Astrocyte (in vitro differentiated cells and primary cell): ENCODE measurements at regions not wholly inside any gene's neighbourhood (a gene's known extent, or its start where the extent isn't known, plus 50 kb on each side); places are given as distances from the start of the nearest gene placed in this dataset.

Experiments used
- DNase-seq: peaks from one replicate; pipeline ENCODE4 v3.0.0-alpha.2; 2010; ENCODE audit warnings: low read depth
- FAIRE-seq: peaks from 2 replicates; lab custom pipeline; 2011; peaks lifted over from hg19 to GRCh38; lab: Jason Lieb, UNC
- H2AFZ ChIP-seq: 2 replicates; pipeline ENCODE4 v1.6.0; 2012; ENCODE audit warnings: low read depth, low read length, inconsistent platforms
- H3K27ac ChIP-seq: 2 replicates; pipeline ENCODE4 v1.5.1; 2011; ENCODE audit warnings: low read depth, low read length, inconsistent platforms
- H3K27me3 ChIP-seq: 2 replicates; pipeline ENCODE4 v1.6.0; 2011; ENCODE audit warnings: low read length, inconsistent platforms; ENCODE audit not compliant: insufficient read depth
- H3K36me3 ChIP-seq: 2 replicates; pipeline ENCODE4 v1.5.1; 2011; ENCODE audit warnings: low read length, inconsistent platforms; ENCODE audit not compliant: insufficient read depth
- H3K4me1 ChIP-seq: 2 replicates; pipeline ENCODE4 v1.5.1; 2011; ENCODE audit warnings: low read length, inconsistent platforms; ENCODE audit not compliant: insufficient read depth
- H3K4me2 ChIP-seq: 2 replicates; pipeline ENCODE4 v1.6.0; 2012; ENCODE audit warnings: low read length, inconsistent platforms
- H3K4me3 ChIP-seq: 2 replicates; pipeline ENCODE4 v1.5.1; 2011; ENCODE audit warnings: low read depth, mild to moderate bottlenecking, low read length, inconsistent platforms; ENCODE audit not compliant: insufficient read depth
- H3K79me2 ChIP-seq: 2 replicates; pipeline ENCODE4 v1.6.0; 2012; ENCODE audit warnings: mild to moderate bottlenecking, low read length, inconsistent platforms; ENCODE audit not compliant: insufficient read depth
- H3K9ac ChIP-seq: 2 replicates; pipeline ENCODE4 v1.6.0; 2012; ENCODE audit warnings: mild to moderate bottlenecking, low read length, inconsistent platforms
- H3K9me3 ChIP-seq: 2 replicates; pipeline ENCODE4 v1.5.1; 2012; ENCODE audit warnings: low read depth, mild to moderate bottlenecking, low read length, inconsistent platforms; ENCODE audit not compliant: insufficient read depth
- H4K20me1 ChIP-seq: 2 replicates; pipeline ENCODE4 v1.6.0; 2012; ENCODE audit warnings: low read length, inconsistent platforms; ENCODE audit not compliant: insufficient read depth
- H3K27ac Mint-ChIP-seq: one replicate; pipeline ENCODE4 v1.8.0; 2021; ENCODE audit warnings: mild to moderate bottlenecking, mixed read lengths; ENCODE audit not compliant: unreplicated experiment
- H3K27me3 Mint-ChIP-seq: one replicate; pipeline ENCODE4 v1.8.0; 2021; ENCODE audit warnings: low read depth, mixed read lengths; ENCODE audit not compliant: unreplicated experiment
- H3K36me3 Mint-ChIP-seq: one replicate; pipeline ENCODE4 v1.8.0; 2021; ENCODE audit warnings: low read depth, mixed read lengths; ENCODE audit not compliant: unreplicated experiment
- H3K4me1 Mint-ChIP-seq: one replicate; pipeline ENCODE4 v1.8.0; 2021; ENCODE audit warnings: low read depth, mixed read lengths; ENCODE audit not compliant: unreplicated experiment
- H3K4me3 Mint-ChIP-seq: one replicate; pipeline ENCODE4 v1.8.0; 2021; ENCODE audit warnings: mild to moderate bottlenecking, moderate library complexity, mixed read lengths; ENCODE audit not compliant: unreplicated experiment
- H3K9me3 Mint-ChIP-seq: one replicate; pipeline ENCODE4 v1.8.0; 2021; ENCODE audit warnings: mild to moderate bottlenecking, mixed read lengths; ENCODE audit not compliant: unreplicated experiment
- EZH2 ChIP-seq: IDR thresholded peaks from 2 replicates; pipeline ENCODE4 v1.6.1; 2012; ENCODE audit warnings: mild to moderate bottlenecking, low read length, inconsistent platforms; ENCODE audit not compliant: insufficient read depth
- TF ChIP-seq, protein P1 (sequence below): IDR thresholded peaks from 2 replicates; pipeline ENCODE4 v1.5.1; 2011; ENCODE audit warnings: low read depth, mild to moderate bottlenecking, inconsistent platforms, low read length, moderate library complexity; ENCODE audit not compliant: insufficient read depth

DNA sequence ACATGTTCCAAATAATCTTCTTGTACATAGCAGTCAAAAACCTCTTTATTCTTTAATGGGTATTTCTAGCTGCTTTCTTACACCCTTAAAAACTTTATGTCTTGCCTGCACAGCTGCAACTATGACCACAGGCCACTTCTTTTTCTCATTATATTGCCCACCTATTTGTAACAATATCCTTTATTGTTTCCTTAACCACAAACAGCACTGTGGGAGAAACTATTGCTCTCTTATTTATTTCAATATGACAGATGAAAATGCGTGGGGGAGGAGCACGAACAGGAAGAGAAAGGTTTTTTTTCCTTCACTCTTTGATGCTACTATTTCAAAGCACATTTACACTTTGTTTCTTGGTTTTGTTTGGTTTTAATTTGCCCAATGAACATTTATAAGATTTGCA, 253.5 kb downstream of the GJA1 start:
- peaks cover 24% of the 10 kb centered on the region for H3K4me1 Mint-ChIP-seq
- TF ChIP-seq EZH2, result no peak
- TF ChIP-seq, protein P1, sequence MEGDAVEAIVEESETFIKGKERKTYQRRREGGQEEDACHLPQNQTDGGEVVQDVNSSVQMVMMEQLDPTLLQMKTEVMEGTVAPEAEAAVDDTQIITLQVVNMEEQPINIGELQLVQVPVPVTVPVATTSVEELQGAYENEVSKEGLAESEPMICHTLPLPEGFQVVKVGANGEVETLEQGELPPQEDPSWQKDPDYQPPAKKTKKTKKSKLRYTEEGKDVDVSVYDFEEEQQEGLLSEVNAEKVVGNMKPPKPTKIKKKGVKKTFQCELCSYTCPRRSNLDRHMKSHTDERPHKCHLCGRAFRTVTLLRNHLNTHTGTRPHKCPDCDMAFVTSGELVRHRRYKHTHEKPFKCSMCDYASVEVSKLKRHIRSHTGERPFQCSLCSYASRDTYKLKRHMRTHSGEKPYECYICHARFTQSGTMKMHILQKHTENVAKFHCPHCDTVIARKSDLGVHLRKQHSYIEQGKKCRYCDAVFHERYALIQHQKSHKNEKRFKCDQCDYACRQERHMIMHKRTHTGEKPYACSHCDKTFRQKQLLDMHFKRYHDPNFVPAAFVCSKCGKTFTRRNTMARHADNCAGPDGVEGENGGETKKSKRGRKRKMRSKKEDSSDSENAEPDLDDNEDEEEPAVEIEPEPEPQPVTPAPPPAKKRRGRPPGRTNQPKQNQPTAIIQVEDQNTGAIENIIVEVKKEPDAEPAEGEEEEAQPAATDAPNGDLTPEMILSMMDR, result no peak
- H3K27me3 ChIP-seq, result no peaks in the 10 kb centered on the region
- H4K20me1 ChIP-seq, result no peaks in the 10 kb centered on the region
- H3K79me2 ChIP-seq, result no peaks in the 10 kb centered on the region
- H3K36me3 Mint-ChIP-seq, result no peaks in the 10 kb centered on the region
- no peak overlapping the region for H3K27ac Mint-ChIP-seq
- H3K4me3 ChIP-seq, result no peak overlapping the region
- H3K4me2 ChIP-seq, result no peak overlapping the region
- DNase-seq, result peak; percentile 50
- no peak overlapping the region for H3K27ac ChIP-seq
- H3K4me1 ChIP-seq, result peaks cover 12% of the 10 kb centered on the region
- H3K27me3 Mint-ChIP-seq, result no peaks in the 10 kb centered on the region
- no peaks in the 10 kb centered on the region for H3K36me3 ChIP-seq
- no peak for FAIRE-seq
- H3K9ac ChIP-seq, result no peak overlapping the region
- H3K9me3 Mint-ChIP-seq, result peaks cover 1% of the 10 kb centered on the region
- no peak overlapping the region for H2AFZ ChIP-seq
- no peak overlapping the region for H3K4me3 Mint-ChIP-seq
- H3K9me3 ChIP-seq, result no peaks in the 10 kb centered on the region

- Histone ChIP-seq H3K79me2 (no peaks in the 10 kb centered on the region), H2AFZ (no peak overlapping the region), H3K4me2 (peak overlapping the region; percentile 46), H3K4me1 (peaks cover 28% of the 10 kb centered on the region), H3K9me3 (no peaks in the 10 kb centered on the region), H3K27ac (peak overlapping the region; percentile 51), H3K9ac (peak overlapping the region; percentile 22), H3K27me3 (no peaks in the 10 kb centered on the region), H3K36me3 (no peaks in the 10 kb centered on the region), H4K20me1 (no peaks in the 10 kb centered on the region), H3K4me3 (no peak overlapping the region)
- no peaks in the 10 kb centered on the region for H3K27me3 Mint-ChIP-seq
- no peak for TF ChIP-seq EZH2
- TF ChIP-seq, protein P1, result no peak
- H3K27ac Mint-ChIP-seq, result peak overlapping the region; percentile 6
- peak; percentile 94 for FAIRE-seq
- no peaks in the 10 kb centered on the region for H3K36me3 Mint-ChIP-seq
- no peak overlapping the region for H3K4me3 Mint-ChIP-seq
- peaks cover 39% of the 10 kb centered on the region for H3K4me1 Mint-ChIP-seq
- no peaks in the 10 kb centered on the region for H3K9me3 Mint-ChIP-seq
- DNase-seq, result peak; percentile 67
These were observed 255.7 kb downstream of the GJA1 start for GRCh38 chr6:121691126-121691551.

DNA sequence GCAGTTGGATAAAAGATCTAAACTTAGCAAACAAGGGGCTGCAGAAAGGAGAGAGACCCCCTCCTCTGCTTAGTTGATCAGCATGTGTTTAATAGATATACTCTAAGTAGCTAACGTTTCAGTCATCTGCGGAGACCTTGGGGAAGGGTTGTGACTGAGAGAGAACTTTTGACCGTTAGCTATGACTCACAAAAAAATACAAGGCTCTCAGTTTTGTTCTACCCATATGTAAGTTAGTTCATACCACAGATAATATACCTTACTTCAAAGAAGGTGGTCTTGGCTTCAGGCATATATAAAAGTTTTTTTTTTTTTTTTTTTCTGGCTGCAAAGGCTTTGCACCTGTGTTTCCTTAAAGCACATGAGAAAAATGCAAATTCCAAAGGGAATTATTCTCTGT, 258.9 kb downstream of the GJA1 start:
- FAIRE-seq (peak; percentile 9), DNase-seq (peak; percentile 67)
- Mint-ChIP-seq H3K9me3 (no peaks in the 10 kb centered on the region), H3K4me3 (no peak overlapping the region), H3K4me1 (peaks cover 43% of the 10 kb centered on the region), H3K27ac (peak overlapping the region; percentile 37), H3K27me3 (no peaks in the 10 kb centered on the region), H3K36me3 (no peaks in the 10 kb centered on the region)
- Histone ChIP-seq H3K4me2 (peak overlapping the region; percentile 74), H3K36me3 (no peaks in the 10 kb centered on the region), H3K79me2 (no peaks in the 10 kb centered on the region), H3K27ac (peak overlapping the region; percentile 66), H3K4me3 (no peak overlapping the region), H3K27me3 (no peaks in the 10 kb centered on the region), H3K9me3 (no peaks in the 10 kb centered on the region), H4K20me1 (no peaks in the 10 kb centered on the region), H3K4me1 (peaks cover 28% of the 10 kb centered on the region), H2AFZ (peak overlapping the region; percentile 40), H3K9ac (no peak overlapping the region)
- TF ChIP-seq EZH2, result no peak
- TF ChIP-seq, protein P1, result no peak
